ENCODE measurements at regions not wholly inside any gene's neighbourhood (a gene's known extent, or its start where the extent isn't known, plus 50 kb on each side); places are given as distances from the start of the nearest gene placed in this dataset.

DNA sequence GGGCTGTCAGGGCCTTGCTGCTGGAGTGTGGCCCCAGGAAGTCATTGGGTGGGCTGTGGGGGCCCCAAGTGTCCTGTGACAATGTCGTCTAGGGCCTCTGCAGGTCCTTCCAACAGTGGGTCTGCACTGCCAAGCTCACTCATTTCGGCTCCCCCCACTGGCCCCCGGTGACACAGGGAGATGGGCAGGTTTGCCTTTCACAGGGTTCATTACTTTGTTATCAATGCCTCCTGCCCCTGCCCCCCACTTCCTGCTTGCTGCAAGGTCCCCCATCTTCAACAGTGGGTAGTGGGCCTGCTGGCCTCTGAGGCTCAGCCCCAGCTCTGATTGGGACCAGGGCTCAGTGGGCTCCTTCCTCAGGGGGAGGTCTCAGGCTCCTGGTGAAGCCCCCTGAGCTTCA is 149.8 kb downstream of the URI1 start:
- in situ Hi-C loops (cut with MboI; ENCODE audit: low sequenced_read_pairs, unreplicated experiment) = no loop called here
- DNase-seq (ENCODE audit: low spot score) = no peak
- TF ChIP-seq, protein P1, sequence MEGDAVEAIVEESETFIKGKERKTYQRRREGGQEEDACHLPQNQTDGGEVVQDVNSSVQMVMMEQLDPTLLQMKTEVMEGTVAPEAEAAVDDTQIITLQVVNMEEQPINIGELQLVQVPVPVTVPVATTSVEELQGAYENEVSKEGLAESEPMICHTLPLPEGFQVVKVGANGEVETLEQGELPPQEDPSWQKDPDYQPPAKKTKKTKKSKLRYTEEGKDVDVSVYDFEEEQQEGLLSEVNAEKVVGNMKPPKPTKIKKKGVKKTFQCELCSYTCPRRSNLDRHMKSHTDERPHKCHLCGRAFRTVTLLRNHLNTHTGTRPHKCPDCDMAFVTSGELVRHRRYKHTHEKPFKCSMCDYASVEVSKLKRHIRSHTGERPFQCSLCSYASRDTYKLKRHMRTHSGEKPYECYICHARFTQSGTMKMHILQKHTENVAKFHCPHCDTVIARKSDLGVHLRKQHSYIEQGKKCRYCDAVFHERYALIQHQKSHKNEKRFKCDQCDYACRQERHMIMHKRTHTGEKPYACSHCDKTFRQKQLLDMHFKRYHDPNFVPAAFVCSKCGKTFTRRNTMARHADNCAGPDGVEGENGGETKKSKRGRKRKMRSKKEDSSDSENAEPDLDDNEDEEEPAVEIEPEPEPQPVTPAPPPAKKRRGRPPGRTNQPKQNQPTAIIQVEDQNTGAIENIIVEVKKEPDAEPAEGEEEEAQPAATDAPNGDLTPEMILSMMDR (IDR thresholded peaks at IDR 0.05; ENCODE audit: borderline replicate concordance, control extremely low read depth, extremely low read depth, insufficient read depth, missing control alignments) = no peak

DNA sequence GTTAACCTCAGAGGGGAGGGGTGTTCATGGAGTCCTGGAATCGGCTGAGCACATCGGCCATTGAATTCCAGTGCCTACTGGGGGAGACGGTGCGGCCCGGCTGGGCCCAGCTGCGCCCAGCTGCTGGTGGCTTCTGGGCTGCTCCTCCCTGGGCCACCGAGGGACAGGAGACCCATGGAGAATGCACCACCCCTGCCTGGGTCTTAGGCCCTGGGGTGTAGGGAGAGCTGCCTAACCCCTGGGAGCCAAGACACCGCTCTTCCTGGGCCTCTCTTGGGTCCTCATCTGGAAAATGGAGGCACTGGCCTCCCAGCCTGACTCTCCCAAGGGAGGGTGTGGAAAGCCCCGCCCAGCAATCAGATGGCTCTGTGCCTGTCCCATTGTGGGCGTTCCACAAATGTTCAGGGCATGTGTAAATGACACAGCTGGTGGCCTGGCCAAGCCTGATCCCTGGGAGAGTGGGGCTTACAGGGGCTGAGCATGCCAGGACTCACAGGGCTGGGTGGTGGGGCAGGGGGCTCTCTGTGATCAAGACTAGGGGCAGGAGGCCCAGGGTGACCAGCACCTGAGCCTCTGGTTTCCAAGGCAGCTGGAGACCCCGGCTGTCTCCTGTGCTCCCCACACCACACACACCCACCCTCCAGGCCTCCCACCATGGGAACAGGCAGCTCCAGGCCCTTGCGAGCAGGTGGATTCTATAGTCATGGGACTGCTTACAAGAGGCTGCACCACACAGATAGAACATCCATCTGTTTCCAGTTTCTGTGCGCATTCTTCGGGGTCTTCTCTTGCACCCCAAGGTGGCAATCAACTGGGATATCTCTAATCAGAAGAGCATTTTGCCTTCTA is 150.9 kb downstream of the URI1 start:
- TF ChIP-seq, protein P1 (IDR thresholded peaks at IDR 0.05; ENCODE audit: borderline replicate concordance, control extremely low read depth, extremely low read depth, insufficient read depth, missing control alignments) = no peak
- in situ Hi-C loops (cut with MboI; ENCODE audit: low sequenced_read_pairs, unreplicated experiment) = no loop called here

DNA sequence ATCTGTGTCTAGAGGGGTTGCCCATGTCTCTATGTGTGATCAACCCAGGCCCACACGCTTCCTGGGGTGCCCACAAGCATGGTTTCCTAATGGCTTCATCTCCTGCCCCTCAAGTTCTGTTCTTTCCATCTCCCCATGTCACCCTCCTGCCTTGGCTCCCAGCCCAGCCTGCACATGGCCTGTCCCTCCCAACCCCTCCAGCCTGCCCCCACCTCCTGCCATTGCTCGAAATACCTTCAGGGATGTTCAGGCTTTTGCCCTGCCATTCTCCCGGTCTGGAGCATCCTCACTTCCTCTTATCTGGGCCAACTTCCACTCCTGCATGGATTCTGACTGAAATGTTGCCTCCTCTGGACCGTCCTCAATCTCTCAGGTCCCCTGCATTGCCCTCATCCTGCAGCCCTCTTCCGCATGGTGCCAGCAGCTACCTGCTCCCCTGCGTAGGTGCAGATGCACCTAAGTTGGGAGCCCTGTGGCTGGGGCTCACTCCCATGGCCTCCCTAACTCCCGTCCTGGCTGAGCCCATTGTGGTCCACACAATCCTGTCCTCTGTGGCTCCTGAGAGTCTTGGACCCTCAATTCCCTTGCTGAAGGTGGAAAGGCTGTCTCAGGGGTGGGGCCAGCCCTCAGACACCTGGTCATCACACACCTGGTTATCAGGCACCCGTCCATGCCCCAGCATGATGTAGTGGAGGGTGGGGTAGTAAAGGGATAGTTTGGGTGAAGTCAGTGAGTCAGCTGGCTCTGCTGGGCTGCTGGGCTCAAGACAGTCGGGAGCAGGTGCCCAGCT is 152.1 kb downstream of the URI1 start:
- no peak for DNase-seq (ENCODE audit: low spot score)
- in situ Hi-C loops (cut with MboI; ENCODE audit: low sequenced_read_pairs, unreplicated experiment) = no loop called here
- TF ChIP-seq, protein P1 (IDR thresholded peaks at IDR 0.05; ENCODE audit: borderline replicate concordance, control extremely low read depth, extremely low read depth, insufficient read depth, missing control alignments) = no peak

More for the DNA sequence above, 150.9 kb downstream of the URI1 start:
- no peak for DNase-seq (ENCODE audit: low spot score)

DNA sequence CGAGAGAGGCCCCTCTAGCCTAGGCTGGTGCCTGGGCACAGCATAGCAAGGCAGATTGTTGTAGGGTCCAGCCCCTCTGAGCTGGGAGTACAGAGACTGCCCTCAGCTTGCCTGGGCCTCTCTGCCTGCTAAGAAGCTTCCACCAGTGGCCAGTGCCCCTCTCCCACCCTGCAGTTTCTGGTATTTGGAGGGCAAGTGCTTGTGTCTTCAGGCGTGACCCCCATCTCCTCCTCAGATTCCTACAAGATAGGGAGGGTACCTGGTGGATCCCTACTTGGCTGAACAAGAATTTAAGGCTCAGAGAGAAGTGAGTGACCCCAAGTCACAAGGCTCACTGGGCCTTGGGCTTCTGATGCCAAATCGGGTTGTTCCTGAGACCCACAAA is 152.7 kb downstream of the URI1 start:
- DNase-seq (ENCODE audit: low spot score) = no peak
- TF ChIP-seq, protein P1 (IDR thresholded peaks at IDR 0.05; ENCODE audit: borderline replicate concordance, control extremely low read depth, extremely low read depth, insufficient read depth, missing control alignments) = no peak
- in situ Hi-C loops (cut with MboI; ENCODE audit: low sequenced_read_pairs, unreplicated experiment) = no loop called here

DNA sequence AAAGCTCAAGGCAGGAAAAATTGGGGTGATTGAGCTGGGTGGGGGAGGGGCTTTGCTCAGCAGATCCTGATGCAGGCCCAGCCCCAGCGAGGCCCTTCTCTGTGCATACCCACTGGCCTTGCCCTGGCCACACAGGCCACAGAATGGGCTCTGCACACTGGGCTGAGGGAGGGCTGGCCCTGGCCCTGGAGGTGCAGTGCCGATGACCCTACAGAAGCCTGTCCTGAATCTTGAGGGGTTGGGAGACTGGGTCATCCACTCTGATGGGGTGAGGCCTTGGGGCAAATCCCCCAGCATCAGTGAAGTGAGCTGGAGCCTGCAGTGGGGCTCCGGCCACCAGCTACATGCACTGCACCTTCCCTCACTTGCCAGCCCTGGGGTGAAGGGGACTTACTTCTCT is 153.1 kb downstream of the URI1 start:
- in situ Hi-C loops (cut with MboI; ENCODE audit: low sequenced_read_pairs, unreplicated experiment) = no loop called here
- DNase-seq (ENCODE audit: low spot score) = no peak
- TF ChIP-seq, protein P1 (IDR thresholded peaks at IDR 0.05; ENCODE audit: borderline replicate concordance, control extremely low read depth, extremely low read depth, insufficient read depth, missing control alignments) = no peak

DNA sequence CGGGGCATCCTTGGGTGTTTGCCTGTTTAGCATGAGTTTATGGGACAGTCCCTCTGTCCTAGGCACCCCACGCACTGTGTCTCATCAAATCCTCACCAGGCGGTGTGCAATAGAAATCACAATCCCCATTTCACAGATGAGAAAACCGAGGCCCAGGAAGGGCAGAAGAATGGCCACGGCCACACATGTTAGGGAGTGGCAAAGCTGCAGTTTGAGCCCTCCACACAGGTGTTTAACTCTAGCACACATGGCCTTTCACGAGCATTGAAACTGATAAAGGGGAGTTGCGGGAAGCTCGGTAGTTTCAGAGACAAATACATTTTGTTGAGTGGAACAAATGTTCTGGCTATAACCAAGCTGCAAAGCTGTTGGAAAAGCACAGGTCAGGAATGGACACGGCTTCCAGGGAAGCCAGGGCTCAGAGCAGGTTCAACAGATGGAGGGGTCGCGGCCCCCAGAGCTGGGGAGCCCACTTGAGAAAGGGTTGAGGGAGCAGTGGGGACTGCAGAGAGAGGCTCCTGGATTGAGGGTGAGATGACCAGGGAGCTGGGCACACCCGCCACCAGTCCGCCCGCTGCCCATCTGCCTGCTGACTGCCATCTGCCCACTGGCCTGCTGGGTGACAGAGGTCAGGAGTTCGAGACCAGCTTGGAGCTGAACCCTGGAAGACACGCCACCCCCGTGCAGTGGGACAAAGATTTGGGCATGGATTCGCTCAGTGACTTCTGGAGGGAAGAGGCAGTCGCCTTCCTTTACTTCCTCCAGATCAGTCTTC is 154.7 kb downstream of the URI1 start:
- in situ Hi-C loops (cut with MboI; ENCODE audit: low sequenced_read_pairs, unreplicated experiment) = no loop called here
- TF ChIP-seq, protein P1 (IDR thresholded peaks at IDR 0.05; ENCODE audit: borderline replicate concordance, control extremely low read depth, extremely low read depth, insufficient read depth, missing control alignments) = no peak

More for the DNA sequence above, 154.7 kb downstream of the URI1 start:
- no peak for DNase-seq (ENCODE audit: low spot score)
